OCI-LY7 (cell line): ENCODE measurements at regions not wholly inside any gene's neighbourhood (a gene's known extent, or its start where the extent isn't known, plus 50 kb on each side); places are given as distances from the start of the nearest gene placed in this dataset.

Experiments used
- BruUV-seq: library from RNA; stranded (reverse); fragments of 400-500 nt; replicated peaks from 2 replicates; lab custom pipeline; 2021; lab: Mats Ljungman, UMichigan
- CTCF ChIA-PET: fragments of 300-600 bp; sonication (Branson Sonifier 250); formaldehyde crosslinking; loops from one replicate; lab custom pipeline; 2022; ENCODE audit warnings: antibody characterized with exemption; ENCODE audit not compliant: unreplicated experiment; lab: Charles Lee
- POLR2A ChIA-PET: fragments of 300-600 bp; sonication (Branson Sonifier 250); formaldehyde crosslinking; loops from one replicate; lab custom pipeline; 2022; ENCODE audit warnings: antibody characterized with exemption; lab: Charles Lee
- DNase-seq: peaks from one replicate; pipeline ENCODE4 v3.0.0-alpha.2; 2015; ENCODE audit warnings: low spot score
- H2AFZ ChIP-seq: fragments of 200-600 bp; sonication (generic), shearing (Covaris generic); 2 replicates; pipeline ENCODE4 v1.6.1; 2014; ENCODE audit warnings: mild to moderate bottlenecking, antibody characterized with exemption, low read length, moderate library complexity
- H3K27ac ChIP-seq: fragments of 200-600 bp; sonication (generic); 2 replicates; pipeline ENCODE4 v1.5.1; 2014; ENCODE audit warnings: mixed run types, low read depth, mild to moderate bottlenecking, moderate library complexity, low read length, inconsistent platforms; ENCODE audit not compliant: poor library complexity, severe bottlenecking
- H3K36me3 ChIP-seq: fragments of 200-600 bp; sonication (generic); 2 replicates; pipeline ENCODE4 v1.6.1; 2014; ENCODE audit warnings: mild to moderate bottlenecking, antibody characterized with exemption, low read length, moderate library complexity, mixed read lengths; ENCODE audit not compliant: insufficient read depth
- H3K4me1 ChIP-seq: fragments of 200-600 bp; sonication (generic); 2 replicates; pipeline ENCODE4 v1.5.1; 2014; ENCODE audit warnings: mild to moderate bottlenecking, low read length; ENCODE audit not compliant: insufficient read depth, poor library complexity, severe bottlenecking
- H3K4me2 ChIP-seq: fragments of 200-600 bp; sonication (generic); 2 replicates; pipeline ENCODE4 v1.6.1; 2014; ENCODE audit warnings: mild to moderate bottlenecking, low read length
- H3K4me3 ChIP-seq: fragments of 200-600 bp; sonication (generic); 2 replicates; pipeline ENCODE4 v1.5.1; 2014; ENCODE audit warnings: mild to moderate bottlenecking, low read depth, low read length; ENCODE audit not compliant: poor library complexity, severe bottlenecking
- H3K79me2 ChIP-seq: fragments of 200-600 bp; sonication (generic); 2 replicates; pipeline ENCODE4 v1.6.1; 2016; ENCODE audit warnings: low read depth, mild to moderate bottlenecking, low read length, moderate library complexity, mixed read lengths; ENCODE audit not compliant: insufficient read depth
- H3K9me2 ChIP-seq: fragments of 200-600 bp; sonication (generic); 2 replicates; pipeline ENCODE4 v1.6.1; 2016; ENCODE audit warnings: mild to moderate bottlenecking, low read length, mixed read lengths; ENCODE audit not compliant: insufficient read depth
- H3K9me3 ChIP-seq: fragments of 200-600 bp; sonication (generic); 2 replicates; pipeline ENCODE4 v1.6.1; 2014; ENCODE audit warnings: mild to moderate bottlenecking, mixed run types, low read length, mixed read lengths
- H4K20me1 ChIP-seq: fragments of 200-600 bp; sonication (generic); 2 replicates; pipeline ENCODE4 v1.6.1; 2014; ENCODE audit warnings: mild to moderate bottlenecking, antibody characterized with exemption, low read length, moderate library complexity, mixed read lengths; ENCODE audit not compliant: insufficient read depth
- CTCF ChIP-seq: fragments of 200-600 bp; sonication (generic); conservative IDR thresholded peaks from 2 replicates; pipeline ENCODE4 v1.5.1; 2014; ENCODE audit warnings: mild to moderate bottlenecking, antibody characterized with exemption, low read length, moderate library complexity, mixed read lengths
- EZH2phosphoT487 ChIP-seq: fragments of 200-600 bp; sonication (generic); IDR thresholded peaks from 2 replicates; pipeline ENCODE4 v1.6.1; 2018; ENCODE audit warnings: low read depth, borderline replicate concordance, mild to moderate bottlenecking, mixed run types, antibody characterized with exemption, low read length, moderate library complexity, mixed read lengths
- intact Hi-C: fragments of 100-400 bp; cut with micrococcal nuclease; formaldehyde crosslinking; loops from one replicate; pipeline ENCODE4 v1.10.0; 2022; ENCODE audit not compliant: unreplicated experiment

DNA sequence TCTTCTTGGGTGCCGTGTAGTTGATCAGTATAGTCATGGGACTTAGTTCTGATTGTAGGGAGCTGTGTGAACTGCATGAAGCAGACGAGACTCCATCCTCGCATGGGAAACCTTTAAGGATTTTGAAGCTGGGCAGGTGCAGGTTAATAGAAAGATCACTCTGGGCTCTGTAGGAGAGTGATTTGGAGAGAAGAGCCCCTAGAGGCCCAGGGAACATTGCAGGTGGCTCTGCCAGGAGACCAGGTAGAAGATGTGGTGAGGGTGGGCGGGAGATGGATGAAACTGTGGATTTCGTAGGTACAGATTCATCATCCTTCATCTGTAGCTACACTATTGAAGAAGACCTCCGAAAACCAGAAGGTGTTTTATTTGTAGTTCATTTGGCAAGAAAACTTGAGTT, 53.3 kb downstream of the UTRN start:
- BruUV-seq: no TSS peak
- intact Hi-C loops: loop anchor here (5.0 kb wide), 1 partner anchor 231 kb away; no protein-coding TSS in a partner anchor
- Histone ChIP-seq H2AFZ (no peak overlapping the region), H4K20me1 (no peaks in the 10 kb centered on the region; the same call in 1 of the 2 replicates), H3K9me3 (no peaks in the 10 kb centered on the region), H3K4me1 (peaks cover 65% of the 10 kb centered on the region), H3K36me3 (no peaks in the 10 kb centered on the region), H3K9me2 (no peaks in the 10 kb centered on the region), H3K4me2 (no peak overlapping the region), H3K4me3 (no peak overlapping the region), H3K27ac (no peak overlapping the region), H3K79me2 (no peaks in the 10 kb centered on the region)
- POLR2A ChIA-PET: no interaction called here
- peak; percentile 9 for DNase-seq
- TF ChIP-seq CTCF (no peak), EZH2phosphoT487 (no peak)
- CTCF ChIA-PET: no interaction called here

GRCh38 chr6:144338951-144339700, 54.0 kb downstream of the UTRN start:
- Histone ChIP-seq H3K4me3 (no peak overlapping the region), H3K79me2 (no peaks in the 10 kb centered on the region), H3K4me2 (no peak overlapping the region), H3K9me3 (no peaks in the 10 kb centered on the region), H3K9me2 (no peaks in the 10 kb centered on the region), H4K20me1 (no peaks in the 10 kb centered on the region), H3K27ac (no peak overlapping the region), H3K4me1 (peaks cover 64% of the 10 kb centered on the region), H2AFZ (no peak overlapping the region), H3K36me3 (no peaks in the 10 kb centered on the region)
- DNase-seq: no peak
- no peak for TF ChIP-seq EZH2phosphoT487
- TF ChIP-seq CTCF: no peak
- no TSS peak for BruUV-seq
- CTCF ChIA-PET: no interaction called here
- POLR2A ChIA-PET: no interaction called here
- intact Hi-C loops: loop anchor here (5.0 kb wide), 1 partner anchor 232 kb away; no protein-coding TSS in a partner anchor
